GM19238 (cell line): ENCODE measurements at regions not wholly inside any gene's neighbourhood (a gene's known extent, or its start where the extent isn't known, plus 50 kb on each side); places are given as distances from the start of the nearest gene placed in this dataset.
"Not testable (repeated sequence)": the region's sequence is repeated elsewhere in the genome, so short reads cannot be mapped to it uniquely, and the experiment has no call there.

Source experiments
- DNase-seq: peaks from one replicate; pipeline ENCODE4 v3.0.0; 2011; ENCODE audit warnings: low spot score; ENCODE audit not compliant: insufficient read length

- DNase-seq, result no peak
These were observed 76.9 kb upstream of the TOP3B start for GRCh38 chr22:22059291-22060002.

- DNase-seq, result no peak
These were observed 76.2 kb upstream of the TOP3B start for GRCh38 chr22:22058633-22059290.

- DNase-seq, result no peak
These were observed 75.2 kb upstream of the TOP3B start for GRCh38 chr22:22057617-22058378.

GRCh38 chr22:22056809-22057594 lies 74.4 kb upstream of the TOP3B start:
- DNase-seq, result not testable (repeated sequence)

DNA sequence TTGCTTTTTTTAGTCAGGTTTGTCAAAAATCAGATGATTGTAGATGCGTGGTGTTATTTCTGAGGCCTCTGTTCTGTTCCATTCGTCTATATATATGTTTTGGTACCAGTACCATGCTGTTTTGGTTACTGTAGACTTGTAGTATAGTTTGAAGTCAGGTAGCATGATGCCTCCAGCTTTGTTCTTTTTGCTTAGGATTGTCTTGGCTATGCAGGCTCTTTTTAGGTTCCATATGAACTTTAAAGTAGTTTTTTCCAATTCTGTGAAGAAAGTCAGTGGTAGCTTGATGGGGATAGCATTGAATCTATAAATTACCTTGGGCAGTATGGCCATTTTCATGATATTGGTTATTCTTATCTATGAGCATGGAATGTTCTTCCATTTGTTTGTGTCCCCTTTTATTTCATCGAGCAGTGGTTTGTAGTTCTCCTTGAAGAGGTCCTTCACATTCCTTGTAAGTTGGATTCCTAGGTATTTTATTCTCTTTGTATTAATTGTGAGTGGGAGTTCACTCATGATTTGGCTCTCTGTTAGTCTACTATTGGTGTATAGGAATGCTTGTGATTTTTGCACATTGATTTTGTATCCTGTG lies 70.1 kb upstream of the TOP3B start:
- DNase-seq, result not testable (repeated sequence)

DNA sequence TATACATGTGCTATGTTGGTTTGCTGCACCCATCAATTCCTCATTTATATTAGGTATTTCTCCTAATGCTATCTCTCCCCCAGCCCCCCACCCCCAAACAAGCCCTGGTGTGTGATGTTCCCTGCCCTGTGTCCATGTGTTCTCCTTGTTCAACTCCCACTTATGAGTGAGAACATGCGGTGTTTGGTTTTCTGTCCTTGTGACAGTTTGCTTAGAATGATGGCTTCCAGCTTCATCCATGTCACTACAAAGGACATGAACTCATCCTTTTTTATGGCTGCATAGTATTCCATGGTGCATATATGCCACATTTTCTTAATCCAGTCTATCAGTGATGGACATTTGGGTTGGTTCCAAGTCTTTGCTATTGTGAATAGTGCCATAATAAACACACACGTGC lies 68.4 kb upstream of the TOP3B start:
- not testable (repeated sequence) for DNase-seq

DNA sequence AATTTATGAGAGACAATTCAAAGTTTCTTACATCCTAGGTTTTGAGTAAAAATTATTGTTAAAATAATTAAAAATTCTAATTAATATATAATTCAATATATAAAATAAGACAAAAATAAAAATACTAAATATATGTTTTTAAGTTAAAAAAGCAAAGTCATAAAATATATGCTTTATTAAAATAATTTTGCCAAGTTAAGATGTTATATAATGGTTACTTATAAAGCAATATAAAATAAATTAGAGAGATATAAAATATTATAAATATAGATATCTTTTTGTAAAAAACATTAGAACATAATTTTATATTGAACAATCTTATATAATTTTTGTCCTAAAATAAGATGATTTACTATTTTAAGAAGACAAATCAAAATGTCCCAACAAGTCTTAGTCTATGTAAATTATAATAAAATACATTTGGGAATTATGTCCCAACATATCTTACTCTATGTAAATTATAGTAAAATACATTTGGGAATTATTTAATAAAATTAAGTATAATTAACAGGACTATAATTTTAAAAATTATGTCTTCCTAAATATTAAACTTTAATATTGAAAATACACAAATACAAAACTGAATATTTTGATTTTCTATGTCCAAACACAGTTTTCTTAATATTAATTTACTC lies 67.7 kb upstream of the TOP3B start:
- DNase-seq, result no peak

DNA sequence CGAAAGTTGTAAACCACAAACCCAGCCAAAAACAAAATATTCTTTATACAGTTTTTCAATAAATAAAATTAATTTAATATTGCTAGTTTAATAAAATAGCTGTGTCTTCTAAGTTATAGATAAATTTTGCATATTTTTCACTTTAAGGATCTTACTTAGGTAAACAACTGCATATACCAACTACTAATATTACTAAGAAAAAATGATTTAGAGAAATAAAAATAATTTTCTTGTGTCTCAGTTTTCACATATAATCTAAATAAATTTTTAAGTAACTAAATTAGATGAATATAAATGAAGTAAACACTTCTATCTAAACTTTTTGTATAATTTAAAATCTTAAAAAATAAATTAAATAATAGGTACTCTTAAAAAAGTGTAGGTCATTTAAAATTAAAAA lies 67.1 kb upstream of the TOP3B start:
- no peak for DNase-seq

GRCh38 chr22:22048981-22049531 lies 66.5 kb upstream of the TOP3B start:
- DNase-seq, result no peak

- DNase-seq, result no peak
These were observed 65.8 kb upstream of the TOP3B start for GRCh38 chr22:22048318-22048942.

DNA sequence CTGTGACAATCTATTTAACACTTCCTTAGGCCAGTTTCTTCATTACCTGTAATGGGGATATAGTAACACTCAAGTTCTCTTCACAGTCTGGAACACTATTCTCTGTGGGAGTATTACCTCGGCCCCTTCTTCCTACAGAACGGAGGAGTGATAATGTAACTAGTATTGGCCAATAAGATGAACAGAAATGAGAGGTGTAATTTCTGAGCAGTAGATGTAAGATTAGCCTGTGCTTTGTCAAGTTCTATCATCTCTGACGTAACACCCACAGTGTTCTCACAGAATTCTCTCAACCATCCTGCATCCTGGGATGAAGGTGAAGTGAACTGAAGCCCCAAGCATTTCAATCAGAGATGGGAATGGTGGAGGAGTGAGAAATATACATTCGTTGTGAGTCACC lies 65.2 kb upstream of the TOP3B start:
- no peak for DNase-seq

DNA sequence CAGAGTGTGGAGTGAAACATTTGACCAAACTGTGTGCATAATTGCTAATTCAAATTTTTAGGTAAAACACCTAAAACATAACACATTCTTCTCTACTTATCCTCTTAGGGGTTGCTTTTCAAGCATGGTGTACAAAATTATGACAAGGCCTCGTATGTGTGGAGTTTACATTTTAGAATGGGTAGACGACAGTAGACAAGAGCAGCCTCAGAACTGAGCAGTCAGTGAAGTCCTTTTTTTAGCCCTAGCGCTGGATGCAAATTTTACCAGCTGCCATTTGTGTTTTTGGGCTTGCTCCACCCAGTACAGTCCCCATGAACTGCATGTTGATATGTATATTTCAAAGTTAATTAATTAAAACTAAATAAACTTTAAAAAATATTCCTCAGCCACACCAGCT lies 64.7 kb upstream of the TOP3B start:
- no peak for DNase-seq

DNA sequence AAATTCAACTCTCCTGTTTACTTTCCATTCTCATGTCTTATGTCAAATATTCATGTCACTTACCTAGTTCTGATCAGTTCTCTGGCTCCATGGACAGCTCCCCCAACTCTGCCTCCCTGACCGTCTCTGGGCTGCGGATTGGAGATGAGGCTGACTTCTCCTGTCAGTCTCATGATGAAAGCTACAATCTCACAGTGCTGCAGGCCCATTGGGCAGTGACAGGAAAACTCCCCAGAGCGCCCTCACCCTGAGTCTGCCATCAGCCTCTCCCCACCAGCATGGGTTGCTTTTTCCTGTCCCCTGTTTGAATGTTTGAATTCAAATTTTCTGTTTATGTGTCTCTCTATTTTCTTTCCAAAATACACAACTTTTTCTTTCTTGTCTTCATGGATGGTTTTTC lies 63.8 kb upstream of the TOP3B start:
- DNase-seq, result no peak

- DNase-seq, result no peak
These were observed 63.2 kb upstream of the TOP3B start for GRCh38 chr22:22045571-22046335.

- no peak for DNase-seq
These were observed 61.6 kb upstream of the TOP3B start for GRCh38 chr22:22044153-22044552.

DNA sequence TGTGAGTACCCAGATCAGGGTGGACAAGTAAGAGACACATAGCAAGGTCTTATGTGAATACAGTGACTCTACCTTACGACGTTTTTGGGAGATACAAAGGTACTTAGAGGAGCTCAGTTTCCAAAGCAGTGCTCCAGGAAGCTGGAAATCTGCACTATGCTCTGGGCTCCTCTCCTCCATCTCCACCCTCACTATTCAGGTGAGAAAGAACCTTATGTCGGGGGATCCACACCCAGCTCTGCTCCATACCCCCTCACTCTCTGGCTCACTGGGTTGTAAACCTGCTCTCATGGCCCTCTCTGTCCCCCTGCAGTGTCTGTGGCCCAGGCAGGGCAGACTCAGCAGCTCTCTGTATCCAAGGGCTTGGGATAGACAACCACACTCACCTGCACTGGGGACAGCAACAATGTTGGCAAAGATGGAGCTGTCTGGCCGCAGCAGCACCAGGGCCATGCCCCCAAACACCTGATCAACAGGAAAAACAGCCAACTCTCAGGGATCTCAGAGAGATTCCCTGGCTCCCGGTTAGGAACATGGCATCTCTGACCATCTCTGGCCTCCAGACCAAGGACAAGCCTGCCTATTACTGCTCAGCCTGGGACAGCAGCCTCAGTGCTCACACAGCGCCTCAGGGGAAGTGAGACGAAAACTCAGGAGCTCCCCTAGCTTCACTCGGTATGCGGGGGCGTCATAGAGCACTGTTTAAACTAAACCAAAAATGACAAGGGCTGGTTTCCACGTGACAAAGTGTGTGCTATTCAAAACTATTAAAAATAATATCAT lies 60.9 kb upstream of the TOP3B start:
- no peak for DNase-seq

- no peak for DNase-seq
These were observed 60.2 kb upstream of the TOP3B start for GRCh38 chr22:22042599-22043295.

- no peak for DNase-seq
These were observed 59.4 kb upstream of the TOP3B start for GRCh38 chr22:22042009-22042408.
